ENCODE measurements at regions not wholly inside any gene's neighbourhood (a gene's known extent, or its start where the extent isn't known, plus 50 kb on each side); places are given as distances from the start of the nearest gene placed in this dataset.
"Not testable (repeated sequence)": the region's sequence is repeated elsewhere in the genome, so short reads cannot be mapped to it uniquely, and the experiment has no call there.

DNA sequence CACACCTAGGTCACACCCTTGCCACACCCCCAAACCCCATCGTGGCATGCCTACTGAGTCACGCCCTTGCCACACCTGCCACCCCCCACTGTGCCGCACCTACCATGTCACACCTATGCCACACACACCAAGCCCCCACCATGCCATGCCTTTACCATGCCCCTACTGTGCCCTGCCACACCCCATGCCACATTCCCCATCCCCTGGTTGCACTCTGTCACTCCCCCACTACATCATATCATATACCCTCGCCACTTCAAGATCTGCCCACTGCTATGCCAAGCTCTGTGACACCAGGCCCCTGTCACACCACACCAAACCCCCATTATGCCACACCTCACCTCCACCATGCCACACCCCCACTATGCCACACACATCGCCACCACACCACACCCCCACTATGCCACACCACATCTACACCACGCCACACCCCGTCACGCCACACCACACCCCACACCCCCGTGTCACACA is 101.2 kb downstream of the OLFM1 start:
- Histone ChIP-seq H3K9me3 (ENCODE audit: low read length) (no peaks in the 10 kb centered on the region), H3K4me2 (ENCODE audit: low read depth, low read length, poor library complexity, severe bottlenecking) (no peak overlapping the region), H3K27me3 (ENCODE audit: low read length) (no peaks in the 10 kb centered on the region), H3K9ac (ENCODE audit: low read length) (no peak overlapping the region), H2AFZ (ENCODE audit: low read length) (no peak overlapping the region), H3K36me3 (ENCODE audit: insufficient read depth, low read length) (no peaks in the 10 kb centered on the region), H3K27ac (ENCODE audit: low read length) (no peak overlapping the region), H3K9me2 (replicated peaks; ENCODE audit: insufficient read depth, low read length) (no peaks in the 10 kb centered on the region), H3K79me2 (ENCODE audit: low read length) (no peaks in the 10 kb centered on the region), H3K4me1 (ENCODE audit: low read length) (no peaks in the 10 kb centered on the region), H4K20me1 (ENCODE audit: insufficient read depth, low read depth, low read length) (no peaks in the 10 kb centered on the region), H3K4me3 (ENCODE audit: low read length) (no peak overlapping the region)
- DNase-seq = no peak

DNA sequence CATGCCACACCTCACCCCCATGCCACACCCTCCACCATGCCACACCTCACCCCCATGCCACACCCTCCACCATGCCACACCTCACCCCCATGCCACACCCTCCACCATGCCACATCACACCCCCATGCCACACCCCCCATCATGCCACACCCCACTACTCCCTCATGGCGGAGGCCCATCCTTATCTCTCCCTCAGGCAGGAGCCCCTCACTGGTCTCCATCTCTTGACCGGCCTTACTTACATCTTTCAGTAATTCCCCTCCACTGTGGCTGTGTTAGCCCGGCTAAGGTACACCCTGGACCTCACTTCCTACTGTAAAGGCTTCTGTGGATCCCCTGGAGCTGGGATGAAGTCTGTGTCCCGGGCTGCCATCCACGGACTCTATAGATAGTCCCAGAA is 102.0 kb downstream of the OLFM1 start:
- no peaks in the 10 kb centered on the region for H3K4me1 ChIP-seq (ENCODE audit: low read length)
- no peaks in the 10 kb centered on the region for H4K20me1 ChIP-seq (ENCODE audit: insufficient read depth, low read depth, low read length)
- no peak for DNase-seq
- no peak overlapping the region for H3K27ac ChIP-seq (ENCODE audit: low read length)
- H2AFZ ChIP-seq (ENCODE audit: low read length) = no peak overlapping the region
- no peaks in the 10 kb centered on the region for H3K27me3 ChIP-seq (ENCODE audit: low read length)
- no peak overlapping the region for H3K9ac ChIP-seq (ENCODE audit: low read length)
- no peaks in the 10 kb centered on the region for H3K9me2 ChIP-seq (replicated peaks; ENCODE audit: insufficient read depth, low read length)
- no peak overlapping the region for H3K4me3 ChIP-seq (ENCODE audit: low read length)
- no peak overlapping the region for H3K4me2 ChIP-seq (ENCODE audit: low read depth, low read length, poor library complexity, severe bottlenecking)
- H3K9me3 ChIP-seq (ENCODE audit: low read length) = no peaks in the 10 kb centered on the region
- no peaks in the 10 kb centered on the region for H3K79me2 ChIP-seq (ENCODE audit: low read length)
- H3K36me3 ChIP-seq (ENCODE audit: insufficient read depth, low read length) = no peaks in the 10 kb centered on the region

- H3K27ac ChIP-seq (ENCODE audit: low read length) = no peak overlapping the region
Observed at GRCh38 chr9:135190789-135191577, 103.5 kb downstream of the OLFM1 start.

DNA sequence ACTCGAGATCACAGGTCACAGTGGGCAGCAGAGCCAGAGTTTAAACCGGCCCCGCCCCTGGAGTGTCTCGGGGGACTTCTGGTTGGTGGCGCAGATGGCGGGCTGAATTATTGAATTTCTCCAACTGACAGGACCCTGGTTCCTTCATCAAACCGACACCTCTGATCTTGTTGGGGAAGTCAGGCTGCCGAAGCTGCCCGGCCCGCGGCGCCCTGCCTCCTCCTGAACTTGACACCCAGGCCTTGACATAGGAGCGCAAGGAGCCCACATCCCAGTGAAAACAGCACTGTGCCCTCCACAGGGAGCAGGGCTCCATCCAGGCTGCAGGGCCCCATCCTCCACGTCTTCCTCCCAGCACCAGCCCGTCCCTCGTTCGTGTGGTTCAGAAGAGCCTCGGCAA is 105.2 kb downstream of the OLFM1 start:
- H3K27me3 ChIP-seq (ENCODE audit: low read length) = no peaks in the 10 kb centered on the region
- no peak overlapping the region for H3K9ac ChIP-seq (ENCODE audit: low read length)
- no peak for DNase-seq
- H3K4me3 ChIP-seq (ENCODE audit: low read length) = no peak overlapping the region
- H3K4me1 ChIP-seq (ENCODE audit: low read length) = no peaks in the 10 kb centered on the region
- H3K9me3 ChIP-seq (ENCODE audit: low read length) = no peaks in the 10 kb centered on the region
- no peaks in the 10 kb centered on the region for H3K79me2 ChIP-seq (ENCODE audit: low read length)
- H3K36me3 ChIP-seq (ENCODE audit: insufficient read depth, low read length) = no peaks in the 10 kb centered on the region
- H3K4me2 ChIP-seq (ENCODE audit: low read depth, low read length, poor library complexity, severe bottlenecking) = no peak overlapping the region
- H2AFZ ChIP-seq (ENCODE audit: low read length) = no peak overlapping the region
- H3K9me2 ChIP-seq (replicated peaks; ENCODE audit: insufficient read depth, low read length) = no peaks in the 10 kb centered on the region
- no peak overlapping the region for H3K27ac ChIP-seq (ENCODE audit: low read length)
- no peaks in the 10 kb centered on the region for H4K20me1 ChIP-seq (ENCODE audit: insufficient read depth, low read depth, low read length)

More at GRCh38 chr9:135190789-135191577, 103.5 kb downstream of the OLFM1 start:
- Histone ChIP-seq H3K79me2 (ENCODE audit: low read length) (no peaks in the 10 kb centered on the region), H3K9ac (ENCODE audit: low read length) (no peak overlapping the region), H3K9me3 (ENCODE audit: low read length) (no peaks in the 10 kb centered on the region), H3K27me3 (ENCODE audit: low read length) (no peaks in the 10 kb centered on the region), H3K36me3 (ENCODE audit: insufficient read depth, low read length) (no peaks in the 10 kb centered on the region), H3K4me2 (ENCODE audit: low read depth, low read length, poor library complexity, severe bottlenecking) (no peak overlapping the region), H4K20me1 (ENCODE audit: insufficient read depth, low read depth, low read length) (no peaks in the 10 kb centered on the region), H3K4me3 (ENCODE audit: low read length) (no peak overlapping the region), H3K4me1 (ENCODE audit: low read length) (no peaks in the 10 kb centered on the region), H3K9me2 (replicated peaks; ENCODE audit: insufficient read depth, low read length) (no peaks in the 10 kb centered on the region), H2AFZ (ENCODE audit: low read length) (no peak overlapping the region)
- DNase-seq = no peak

GRCh38 chr9:135195975-135196374 is 108.5 kb downstream of the OLFM1 start:
- not testable (repeated sequence) for H3K36me3 ChIP-seq (ENCODE audit: insufficient read depth, low read length); H3K4me2 ChIP-seq (ENCODE audit: low read depth, low read length, poor library complexity, severe bottlenecking); H3K9ac ChIP-seq (ENCODE audit: low read length); H3K79me2 ChIP-seq (ENCODE audit: low read length); H2AFZ ChIP-seq (ENCODE audit: low read length); H4K20me1 ChIP-seq (ENCODE audit: insufficient read depth, low read depth, low read length); H3K27ac ChIP-seq (ENCODE audit: low read length); H3K4me3 ChIP-seq (ENCODE audit: low read length); H3K9me3 ChIP-seq (ENCODE audit: low read length); DNase-seq; H3K9me2 ChIP-seq (replicated peaks; ENCODE audit: insufficient read depth, low read length); H3K27me3 ChIP-seq (ENCODE audit: low read length); H3K4me1 ChIP-seq (ENCODE audit: low read length)

DNA sequence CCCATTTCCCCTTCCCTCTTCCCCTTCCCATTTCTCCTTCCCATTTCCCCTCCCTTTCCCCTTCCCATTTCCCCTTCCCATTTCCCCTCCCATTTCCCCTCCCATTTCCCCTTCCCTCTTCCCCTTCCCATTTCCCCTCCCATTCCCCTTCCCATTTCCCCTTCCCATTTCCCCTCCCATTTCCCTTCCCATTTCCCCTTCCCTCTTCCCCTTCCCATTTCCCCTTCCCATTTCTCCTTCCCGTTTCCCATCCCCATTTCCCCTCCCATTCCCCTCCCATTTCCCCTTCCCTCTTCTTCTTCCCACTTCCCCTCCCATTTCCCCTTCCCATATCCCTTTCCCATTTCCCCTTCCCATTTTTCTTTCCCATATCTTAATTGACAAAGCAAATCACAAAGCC is 109.0 kb downstream of the OLFM1 start:
- no peak for DNase-seq
- Histone ChIP-seq H2AFZ (ENCODE audit: low read length) (no peak overlapping the region), H3K4me1 (ENCODE audit: low read length) (no peaks in the 10 kb centered on the region), H3K9me3 (ENCODE audit: low read length) (no peaks in the 10 kb centered on the region), H3K9ac (ENCODE audit: low read length) (no peak overlapping the region), H3K36me3 (ENCODE audit: insufficient read depth, low read length) (no peaks in the 10 kb centered on the region), H3K27ac (ENCODE audit: low read length) (no peak overlapping the region), H4K20me1 (ENCODE audit: insufficient read depth, low read depth, low read length) (no peaks in the 10 kb centered on the region), H3K79me2 (ENCODE audit: low read length) (no peaks in the 10 kb centered on the region), H3K27me3 (ENCODE audit: low read length) (no peaks in the 10 kb centered on the region), H3K4me2 (ENCODE audit: low read depth, low read length, poor library complexity, severe bottlenecking) (no peak overlapping the region), H3K4me3 (ENCODE audit: low read length) (no peak overlapping the region), H3K9me2 (replicated peaks; ENCODE audit: insufficient read depth, low read length) (no peaks in the 10 kb centered on the region)

- H3K27me3 ChIP-seq (ENCODE audit: low read length) = no peaks in the 10 kb centered on the region
- no peak overlapping the region for H3K9ac ChIP-seq (ENCODE audit: low read length)
- H3K4me1 ChIP-seq (ENCODE audit: low read length) = no peaks in the 10 kb centered on the region
- no peak overlapping the region for H3K4me3 ChIP-seq (ENCODE audit: low read length)
- H3K9me2 ChIP-seq (replicated peaks; ENCODE audit: insufficient read depth, low read length) = no peaks in the 10 kb centered on the region
- no peak overlapping the region for H2AFZ ChIP-seq (ENCODE audit: low read length)
- H3K9me3 ChIP-seq (ENCODE audit: low read length) = no peaks in the 10 kb centered on the region
- no peaks in the 10 kb centered on the region for H3K79me2 ChIP-seq (ENCODE audit: low read length)
- no peak overlapping the region for H3K27ac ChIP-seq (ENCODE audit: low read length)
- no peak overlapping the region for H3K4me2 ChIP-seq (ENCODE audit: low read depth, low read length, poor library complexity, severe bottlenecking)
- no peaks in the 10 kb centered on the region for H3K36me3 ChIP-seq (ENCODE audit: insufficient read depth, low read length)
- H4K20me1 ChIP-seq (ENCODE audit: insufficient read depth, low read depth, low read length) = no peaks in the 10 kb centered on the region
- no peak for DNase-seq
Observed at GRCh38 chr9:135198144-135198543, 110.7 kb downstream of the OLFM1 start.

DNA sequence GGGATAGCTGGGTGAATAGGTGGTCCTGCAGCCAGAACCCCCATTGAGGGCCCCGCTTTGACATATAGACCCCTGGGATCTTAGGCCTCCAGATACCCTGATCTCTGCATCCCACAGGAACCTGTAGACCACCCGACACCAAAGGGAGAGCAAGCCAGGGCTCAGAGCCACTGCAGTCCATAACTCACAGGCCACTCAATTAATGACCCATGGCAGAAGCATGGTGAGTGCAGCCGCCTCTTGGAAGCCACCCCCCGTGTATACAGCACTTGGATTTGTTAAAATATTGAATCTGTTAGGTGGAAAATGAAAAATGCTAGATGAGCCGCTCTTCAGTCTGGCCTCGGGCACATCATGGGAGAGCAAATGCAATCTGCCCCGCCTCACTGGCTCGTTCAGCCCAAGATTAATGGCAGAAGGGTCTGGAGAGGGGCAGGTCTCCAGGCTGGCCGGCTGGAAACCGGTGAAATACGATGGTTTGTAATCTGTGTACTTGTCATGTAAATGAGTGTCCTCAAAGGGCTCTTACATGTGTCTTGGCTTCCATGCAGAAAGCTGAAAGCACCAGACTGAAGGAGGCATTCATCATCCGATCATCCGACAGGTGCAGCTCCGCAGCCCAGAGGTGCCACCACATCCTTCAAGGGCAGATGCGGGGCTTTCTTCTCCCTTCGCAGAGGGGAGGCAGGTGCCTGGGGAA is 111.3 kb downstream of the OLFM1 start:
- no peaks in the 10 kb centered on the region for H3K4me1 ChIP-seq (ENCODE audit: low read length)
- no peak overlapping the region for H3K9ac ChIP-seq (ENCODE audit: low read length)
- no peak overlapping the region for H2AFZ ChIP-seq (ENCODE audit: low read length)
- no peaks in the 10 kb centered on the region for H3K79me2 ChIP-seq (ENCODE audit: low read length)
- H3K9me2 ChIP-seq (replicated peaks; ENCODE audit: insufficient read depth, low read length) = no peaks in the 10 kb centered on the region
- no peak for DNase-seq
- no peaks in the 10 kb centered on the region for H4K20me1 ChIP-seq (ENCODE audit: insufficient read depth, low read depth, low read length)
- H3K4me2 ChIP-seq (ENCODE audit: low read depth, low read length, poor library complexity, severe bottlenecking) = no peak overlapping the region
- no peak overlapping the region for H3K4me3 ChIP-seq (ENCODE audit: low read length)
- H3K27me3 ChIP-seq (ENCODE audit: low read length) = no peaks in the 10 kb centered on the region
- H3K36me3 ChIP-seq (ENCODE audit: insufficient read depth, low read length) = no peaks in the 10 kb centered on the region
- no peak overlapping the region for H3K27ac ChIP-seq (ENCODE audit: low read length)
- H3K9me3 ChIP-seq (ENCODE audit: low read length) = no peaks in the 10 kb centered on the region

All from Karpas-422 (cell line).